CD4-positive, CD25-positive, alpha-beta regulatory T cell (primary cell): ENCODE measurements at regions not wholly inside any gene's neighbourhood (a gene's known extent, or its start where the extent isn't known, plus 50 kb on each side); places are given as distances from the start of the nearest gene placed in this dataset.
"Not testable (repeated sequence)": the region's sequence is repeated elsewhere in the genome, so short reads cannot be mapped to it uniquely, and the experiment has no call there.

Experiments used
- ATAC-seq, 2 donors: fragments of 150-1000 bp; cut with Tn5 transposase; one replicate each; pipeline ENCODE4 v1.10.0; 2021; ENCODE audit warnings: low read depth in 2 of 2, moderate number of reproducible peaks in 2 of 2, moderate library complexity in 1 of 2
- DNase-seq, 3 donors: peaks; one replicate each; pipeline versions ENCODE4 v3.0.0 to v3.0.0-alpha.2; 2012 to 2022; ENCODE audit warnings: mixed read lengths in 1 of 3
- H3K27ac ChIP-seq: one replicate; pipeline ENCODE4 v1.7.0; 2013; ENCODE audit warnings: mild to moderate bottlenecking, low read length; ENCODE audit not compliant: insufficient read depth, poor library complexity, severe bottlenecking
- H3K27me3 ChIP-seq: one replicate; pipeline ENCODE4 v1.7.0; 2013; ENCODE audit warnings: low read length; ENCODE audit not compliant: control insufficient read depth, insufficient read depth
- H3K36me3 ChIP-seq: one replicate; pipeline ENCODE4 v1.7.0; 2013; ENCODE audit warnings: mild to moderate bottlenecking, low read length, moderate library complexity; ENCODE audit not compliant: control insufficient read depth, insufficient read depth
- H3K4me1 ChIP-seq: 2 replicates; pipeline ENCODE4 v1.7.0; 2013; ENCODE audit warnings: mild to moderate bottlenecking, low read length; ENCODE audit not compliant: insufficient read depth, control insufficient read depth, poor library complexity, severe bottlenecking
- H3K4me3 ChIP-seq: one replicate; pipeline ENCODE4 v1.7.0; 2013; ENCODE audit warnings: low read depth, mild to moderate bottlenecking, low read length, moderate library complexity
- H3K9me3 ChIP-seq, 2 experiments: 1 replicate in 1 of 2; 2 replicates in 1 of 2; pipeline ENCODE4 v1.7.0; 2013; ENCODE audit warnings: low read length in 2 of 2, mild to moderate bottlenecking in 1 of 2, moderate library complexity in 1 of 2; ENCODE audit not compliant: control insufficient read depth in 2 of 2
- H3K27ac Mint-ChIP-seq, 3 donors: one replicate each; pipeline ENCODE4 v1.8.0; 2020 to 2022; ENCODE audit warnings: mild to moderate bottlenecking in 3 of 3, mixed read lengths in 3 of 3, moderate library complexity in 2 of 3
- H3K27me3 Mint-ChIP-seq: one replicate; pipeline ENCODE4 v1.8.0; 2022; ENCODE audit warnings: mild to moderate bottlenecking, mixed read lengths
- H3K36me3 Mint-ChIP-seq: one replicate; pipeline ENCODE4 v1.8.0; 2020; ENCODE audit warnings: mixed read lengths
- H3K4me1 Mint-ChIP-seq, 4 donors: one replicate each; pipeline ENCODE4 v1.8.0; 2020 to 2022; ENCODE audit warnings: mixed read lengths in 4 of 4, mild to moderate bottlenecking in 1 of 4
- H3K4me3 Mint-ChIP-seq, 4 donors: one replicate each; pipeline ENCODE4 v1.8.0; 2020 to 2022; ENCODE audit warnings: mild to moderate bottlenecking in 4 of 4, mixed read lengths in 4 of 4, moderate library complexity in 3 of 4
- H3K9me3 Mint-ChIP-seq, 7 donors: one replicate each; pipeline ENCODE4 v1.8.0; 2020 to 2022; ENCODE audit warnings: mixed read lengths in 7 of 7, mild to moderate bottlenecking in 3 of 7, moderate library complexity in 2 of 7

- H3K36me3 ChIP-seq, result no peaks in the 10 kb centered on the region
- Mint-ChIP-seq H3K27me3 (no peaks in the 10 kb centered on the region), H3K4me3 (no peak overlapping the region), H3K36me3 (no peaks in the 10 kb centered on the region), H3K4me1 (no peaks in the 10 kb centered on the region), H3K9me3 (peaks cover 0 to 15% (median 7%) of the 10 kb centered on the region in 7 donors), H3K27ac (no peak overlapping the region)
- DNase-seq (no peak), ATAC-seq (no peak)
- no peaks in the 10 kb centered on the region for H3K27me3 ChIP-seq
- no peaks in the 10 kb centered on the region for H3K4me1 ChIP-seq
- no peaks in the 10 kb centered on the region for H3K9me3 ChIP-seq
- no peak overlapping the region for H3K4me3 ChIP-seq
- H3K27ac ChIP-seq, result no peak overlapping the region
Observed at GRCh38 chr11:80282643-80283042, 841.8 kb upstream of the TENM4 start.

DNA sequence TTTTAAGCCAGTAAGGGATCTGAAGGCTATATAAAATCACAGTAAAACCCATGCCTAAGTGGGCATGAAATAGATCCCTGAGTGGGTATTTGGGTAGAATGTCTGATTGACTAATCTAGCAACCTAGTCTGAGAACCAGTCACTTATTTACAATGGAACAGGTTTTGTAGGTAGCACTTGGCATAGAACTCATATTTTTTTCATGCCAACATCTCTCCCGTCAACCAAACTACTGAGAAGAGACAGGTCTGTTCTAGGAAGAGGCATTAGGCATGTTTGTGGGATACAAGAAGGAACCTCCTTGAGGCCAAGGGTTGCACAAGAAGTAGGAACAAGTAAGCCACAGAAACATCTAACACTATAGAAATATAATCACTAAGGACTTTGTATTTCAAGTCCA, 840.4 kb upstream of the TENM4 start:
- no peaks in the 10 kb centered on the region for H3K4me1 ChIP-seq
- Mint-ChIP-seq H3K36me3 (no peaks in the 10 kb centered on the region), H3K27me3 (no peaks in the 10 kb centered on the region), H3K9me3 (peaks cover 0 to 12% (median 7%) of the 10 kb centered on the region in 7 donors), H3K4me3 (no peak overlapping the region), H3K27ac (no peak overlapping the region), H3K4me1 (no peaks in the 10 kb centered on the region)
- H3K27me3 ChIP-seq, result no peaks in the 10 kb centered on the region
- H3K27ac ChIP-seq, result no peak overlapping the region
- H3K36me3 ChIP-seq, result no peaks in the 10 kb centered on the region
- H3K9me3 ChIP-seq, result no peaks in the 10 kb centered on the region
- no peak for DNase-seq
- no peak overlapping the region for H3K4me3 ChIP-seq
- no peak for ATAC-seq

DNA sequence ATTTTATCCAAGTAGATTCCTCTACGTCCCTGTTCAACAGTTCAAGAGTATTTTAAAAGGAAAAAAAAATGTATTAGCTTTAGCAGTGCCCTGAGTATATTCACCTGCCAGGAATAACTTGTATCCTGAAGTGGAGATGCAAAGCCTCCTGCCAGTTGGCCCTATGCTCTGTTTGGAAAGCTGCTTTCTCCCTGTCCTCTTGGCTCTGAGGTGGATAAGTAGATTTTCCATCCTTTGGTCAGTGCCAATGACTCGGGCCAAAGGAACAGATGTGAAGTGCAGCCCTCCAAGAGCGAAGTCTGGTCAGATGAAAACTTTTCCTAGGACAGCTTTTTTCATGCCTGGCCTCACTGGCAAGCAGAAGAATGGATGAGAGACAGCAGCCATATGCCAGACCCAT, 839.9 kb upstream of the TENM4 start:
- H3K36me3 Mint-ChIP-seq, result no peaks in the 10 kb centered on the region
- Histone ChIP-seq H3K9me3 (no peaks in the 10 kb centered on the region), H3K36me3 (no peaks in the 10 kb centered on the region), H3K27ac (no peak overlapping the region), H3K4me1 (no peaks in the 10 kb centered on the region), H3K27me3 (no peaks in the 10 kb centered on the region), H3K4me3 (no peak overlapping the region)
- H3K27ac Mint-ChIP-seq, result no peak overlapping the region
- no peaks in the 10 kb centered on the region for H3K4me1 Mint-ChIP-seq
- no peak overlapping the region for H3K4me3 Mint-ChIP-seq
- DNase-seq (no peak), ATAC-seq (no peak)
- H3K27me3 Mint-ChIP-seq, result no peaks in the 10 kb centered on the region
- H3K9me3 Mint-ChIP-seq, result peaks cover 0 to 12% (median 7%) of the 10 kb centered on the region in 7 donors

- Mint-ChIP-seq H3K9me3 (peaks cover 1 to 14% (median 6%) of the 10 kb centered on the region in 7 donors), H3K27me3 (no peaks in the 10 kb centered on the region), H3K4me1 (no peaks in the 10 kb centered on the region), H3K36me3 (no peaks in the 10 kb centered on the region), H3K4me3 (no peak overlapping the region), H3K27ac (no peak overlapping the region)
- no peak overlapping the region for H3K27ac ChIP-seq
- no peak for ATAC-seq
- no peaks in the 10 kb centered on the region for H3K9me3 ChIP-seq
- no peaks in the 10 kb centered on the region for H3K4me1 ChIP-seq
- no peak for DNase-seq
- H3K27me3 ChIP-seq, result no peaks in the 10 kb centered on the region
- H3K36me3 ChIP-seq, result no peaks in the 10 kb centered on the region
- no peak overlapping the region for H3K4me3 ChIP-seq
Observed at GRCh38 chr11:80261776-80262175, 820.9 kb upstream of the TENM4 start.

- not testable (repeated sequence) for H3K36me3 ChIP-seq, H3K27ac ChIP-seq, H3K36me3 Mint-ChIP-seq, ATAC-seq, H3K27me3 ChIP-seq, H3K4me3 ChIP-seq, H3K27ac Mint-ChIP-seq, H3K4me1 ChIP-seq, H3K4me1 Mint-ChIP-seq, DNase-seq, H3K9me3 ChIP-seq, H3K4me3 Mint-ChIP-seq, H3K27me3 Mint-ChIP-seq
- peaks cover 4 to 18% (median 5%) of the 10 kb centered on the region in 7 donors for H3K9me3 Mint-ChIP-seq
Observed at GRCh38 chr11:80257319-80258015, 816.6 kb upstream of the TENM4 start.

GRCh38 chr11:80255021-80255420, 814.2 kb upstream of the TENM4 start:
- H3K4me1 ChIP-seq, result no peaks in the 10 kb centered on the region
- Mint-ChIP-seq H3K27ac (no peak overlapping the region), H3K27me3 (no peaks in the 10 kb centered on the region), H3K36me3 (no peaks in the 10 kb centered on the region), H3K4me1 (no peaks in the 10 kb centered on the region), H3K9me3 (peaks cover 4 to 19% (median 7%) of the 10 kb centered on the region in 7 donors), H3K4me3 (no peak overlapping the region)
- ATAC-seq, result no peak
- DNase-seq, result no peak
- H3K27me3 ChIP-seq, result no peaks in the 10 kb centered on the region
- H3K27ac ChIP-seq, result no peak overlapping the region
- H3K36me3 ChIP-seq, result no peaks in the 10 kb centered on the region
- H3K4me3 ChIP-seq, result no peak overlapping the region
- no peaks in the 10 kb centered on the region for H3K9me3 ChIP-seq

DNA sequence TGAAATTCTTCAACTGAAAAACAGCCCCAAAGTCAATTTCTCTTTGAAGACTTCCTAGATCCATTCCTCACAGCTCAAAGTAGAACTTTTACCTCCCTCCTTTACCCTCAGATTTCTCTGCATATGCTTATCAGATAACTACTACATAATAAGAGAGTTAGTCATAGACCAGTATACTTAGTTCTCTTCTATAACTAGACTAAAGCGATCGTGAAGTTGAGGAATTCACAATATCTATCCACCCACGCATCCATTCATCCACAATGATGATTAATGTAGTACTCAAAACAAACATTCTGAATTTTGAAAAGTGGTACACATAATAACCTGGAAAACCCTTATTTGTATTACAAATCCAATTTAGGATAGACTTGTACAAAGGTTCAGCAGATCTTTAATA, 800.9 kb upstream of the TENM4 start:
- H3K4me1 Mint-ChIP-seq, result no peaks in the 10 kb centered on the region
- no peak overlapping the region for H3K4me3 Mint-ChIP-seq
- no peaks in the 10 kb centered on the region for H3K27me3 Mint-ChIP-seq
- Histone ChIP-seq H3K27ac (no peak overlapping the region), H3K4me3 (no peak overlapping the region), H3K4me1 (no peaks in the 10 kb centered on the region), H3K9me3 (peaks cover 0 to 28% of the 10 kb centered on the region in 2 experiments), H3K27me3 (no peaks in the 10 kb centered on the region), H3K36me3 (no peaks in the 10 kb centered on the region)
- DNase-seq, result no peak
- no peak overlapping the region for H3K27ac Mint-ChIP-seq
- ATAC-seq, result no peak
- H3K36me3 Mint-ChIP-seq, result no peaks in the 10 kb centered on the region
- peaks cover 3 to 30% (median 9%) of the 10 kb centered on the region in 7 donors for H3K9me3 Mint-ChIP-seq

GRCh38 chr11:80240245-80240644, 799.4 kb upstream of the TENM4 start:
- no peak overlapping the region for H3K4me3 ChIP-seq
- no peak for ATAC-seq
- DNase-seq, result no peak
- H3K27me3 ChIP-seq, result no peaks in the 10 kb centered on the region
- no peak overlapping the region for H3K27ac Mint-ChIP-seq
- H3K27me3 Mint-ChIP-seq, result no peaks in the 10 kb centered on the region
- H3K4me1 ChIP-seq, result no peaks in the 10 kb centered on the region
- H3K4me3 Mint-ChIP-seq, result no peak overlapping the region
- H3K4me1 Mint-ChIP-seq, result no peaks in the 10 kb centered on the region
- H3K36me3 ChIP-seq, result no peaks in the 10 kb centered on the region
- peaks cover 0 to 20% of the 10 kb centered on the region in 2 experiments for H3K9me3 ChIP-seq
- H3K36me3 Mint-ChIP-seq, result no peaks in the 10 kb centered on the region
- peaks cover 7 to 38% (median 9%) of the 10 kb centered on the region in 7 donors for H3K9me3 Mint-ChIP-seq
- no peak overlapping the region for H3K27ac ChIP-seq
